Activated T-cell treated with anti-CD3 and anti-CD28 coated beads, Interleukin-2, amount 50 U/mL, for 4 hours (primary cell): ENCODE measurements at regions not wholly inside any gene's neighbourhood (a gene's known extent, or its start where the extent isn't known, plus 50 kb on each side); places are given as distances from the start of the nearest gene placed in this dataset.

ENCODE experiments used
- ATAC-seq, 2 donors: fragments of 200-7000 bp; cut with Tn5 transposase; one replicate each; pipeline ENCODE4 v1.10.0; 2021
- DNase-seq: peaks from one replicate; pipeline ENCODE4 v3.0.0-alpha.2; 2020
- H3K27me3 Mint-ChIP-seq: one replicate; pipeline ENCODE4 v1.8.0; 2021; ENCODE audit warnings: low read depth, mixed read lengths
- H3K36me3 Mint-ChIP-seq: one replicate; pipeline ENCODE4 v1.8.0; 2022; ENCODE audit warnings: mixed read lengths; ENCODE audit not compliant: insufficient read depth
- H3K4me1 Mint-ChIP-seq: one replicate; pipeline ENCODE4 v1.8.0; 2021; ENCODE audit warnings: low read depth, mixed read lengths
- H3K4me3 Mint-ChIP-seq: one replicate; pipeline ENCODE4 v1.8.0; 2021; ENCODE audit warnings: mild to moderate bottlenecking, moderate library complexity, mixed read lengths
- H3K9me3 Mint-ChIP-seq: one replicate; pipeline ENCODE4 v1.8.0; 2021; ENCODE audit warnings: mixed read lengths

DNA sequence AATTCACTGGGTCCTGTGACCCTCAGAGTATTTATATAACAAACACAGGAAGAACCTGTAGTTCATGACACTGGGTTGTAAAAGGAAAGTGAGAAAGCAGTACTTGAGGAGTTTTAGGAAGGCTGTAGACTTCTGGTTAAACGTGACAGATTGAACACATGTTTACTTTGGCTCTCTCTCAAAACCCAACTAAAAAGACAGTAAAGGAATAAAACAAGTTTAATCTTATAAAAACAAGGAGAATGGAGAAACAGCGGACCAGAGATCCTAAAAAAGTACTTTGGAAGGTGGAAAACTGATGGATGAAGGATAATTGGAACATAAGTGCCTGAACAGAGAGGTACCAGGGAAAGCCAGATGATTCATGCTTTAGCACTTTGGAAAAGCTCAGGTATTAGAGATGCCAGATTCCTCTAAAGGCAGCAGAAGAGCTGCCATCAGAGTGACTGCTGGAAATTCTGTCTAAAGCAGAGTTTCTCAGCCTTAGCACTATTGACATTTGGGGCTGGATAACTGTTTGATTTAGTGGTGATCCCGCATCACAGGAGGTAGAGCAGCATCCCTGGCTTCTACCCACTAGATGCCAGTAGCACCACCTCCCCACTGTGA is 182.9 kb upstream of the RORA start:
- no peaks in the 10 kb centered on the region for H3K4me1 Mint-ChIP-seq
- DNase-seq (no peak), ATAC-seq (no peak)

GRCh38 chr15:61410662-61411061 is 181.6 kb upstream of the RORA start:
- no peaks in the 10 kb centered on the region for H3K36me3 Mint-ChIP-seq
- H3K27me3 Mint-ChIP-seq, result peaks cover 18% of the 10 kb centered on the region
- no peaks in the 10 kb centered on the region for H3K9me3 Mint-ChIP-seq
- DNase-seq (no peak), ATAC-seq (no peak)
- H3K4me3 Mint-ChIP-seq, result no peak overlapping the region
- H3K4me1 Mint-ChIP-seq, result no peaks in the 10 kb centered on the region

More for the DNA sequence above, 182.9 kb upstream of the RORA start:
- H3K9me3 Mint-ChIP-seq, result no peaks in the 10 kb centered on the region
- H3K27me3 Mint-ChIP-seq, result peaks cover 17% of the 10 kb centered on the region
- no peak overlapping the region for H3K4me3 Mint-ChIP-seq
- H3K36me3 Mint-ChIP-seq, result no peaks in the 10 kb centered on the region

GRCh38 chr15:61404567-61404966 is 175.5 kb upstream of the RORA start:
- Mint-ChIP-seq H3K36me3 (no peaks in the 10 kb centered on the region), H3K27me3 (peaks cover 23% of the 10 kb centered on the region), H3K4me3 (no peak overlapping the region), H3K4me1 (no peaks in the 10 kb centered on the region), H3K9me3 (no peaks in the 10 kb centered on the region)
- DNase-seq (no peak), ATAC-seq (no peak)

DNA sequence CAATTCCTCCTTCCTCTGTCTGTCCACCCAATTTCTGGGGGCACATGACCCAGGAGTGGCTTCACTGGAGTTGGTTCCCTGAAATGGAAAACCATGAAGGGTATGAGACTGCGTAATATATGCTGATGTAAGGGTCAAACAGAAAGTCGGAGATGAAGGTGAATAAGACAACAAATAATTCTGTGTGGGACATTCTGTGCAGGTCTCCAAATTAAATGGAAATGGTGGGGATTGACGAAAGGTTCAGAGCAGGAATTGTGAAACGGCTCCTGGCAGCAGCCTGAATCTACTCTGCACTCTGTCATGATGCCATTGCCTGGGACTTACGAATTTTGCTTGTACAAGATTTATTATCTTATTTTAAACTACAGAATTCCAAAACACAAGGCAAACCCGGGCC is 174.8 kb upstream of the RORA start:
- Mint-ChIP-seq H3K4me1 (no peaks in the 10 kb centered on the region), H3K4me3 (no peak overlapping the region), H3K36me3 (no peaks in the 10 kb centered on the region), H3K27me3 (peaks cover 20% of the 10 kb centered on the region), H3K9me3 (no peaks in the 10 kb centered on the region)
- no peak for DNase-seq
- ATAC-seq, result no peak

DNA sequence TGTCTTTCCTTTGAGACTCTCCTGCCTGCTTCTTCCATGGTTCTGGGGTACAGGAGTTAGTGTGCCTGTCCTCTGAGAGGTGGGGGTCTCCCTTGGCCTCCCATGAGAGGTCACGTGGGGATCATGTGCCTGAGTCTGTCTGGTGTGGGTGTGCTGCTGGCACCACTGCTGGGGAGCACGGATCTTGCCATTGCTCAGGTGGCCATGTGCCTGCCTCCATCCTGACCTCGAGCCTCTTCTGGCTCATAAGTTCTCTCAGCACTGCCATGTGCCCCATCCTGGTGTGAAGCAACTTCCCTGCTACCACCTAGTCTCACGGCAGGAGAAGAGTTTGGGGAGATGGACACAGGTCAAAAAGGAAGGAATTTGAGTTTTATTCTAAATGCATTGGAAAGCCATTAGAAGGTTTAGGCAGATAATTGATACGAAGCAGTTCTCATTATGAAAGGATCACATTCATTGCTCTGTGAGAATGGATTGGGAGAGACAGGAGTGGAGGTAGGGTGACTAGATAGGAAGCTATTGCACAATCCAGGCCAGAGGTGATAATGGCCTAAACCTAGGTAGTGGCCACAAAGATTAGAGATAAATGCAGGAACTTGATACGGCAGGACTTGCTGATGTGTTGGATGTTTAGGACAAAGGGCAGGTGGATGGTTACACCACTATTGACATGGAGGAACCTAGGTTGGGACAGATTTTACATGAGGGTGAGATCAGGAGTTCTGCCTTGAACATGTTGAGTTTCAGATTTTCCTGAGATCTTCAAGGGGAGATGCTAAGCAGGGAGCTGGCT is 173.0 kb upstream of the RORA start:
- Mint-ChIP-seq H3K9me3 (peaks cover 6% of the 10 kb centered on the region), H3K27me3 (peaks cover 14% of the 10 kb centered on the region), H3K36me3 (no peaks in the 10 kb centered on the region), H3K4me1 (no peaks in the 10 kb centered on the region), H3K4me3 (no peak overlapping the region)
- DNase-seq, result no peak
- no peak for ATAC-seq

DNA sequence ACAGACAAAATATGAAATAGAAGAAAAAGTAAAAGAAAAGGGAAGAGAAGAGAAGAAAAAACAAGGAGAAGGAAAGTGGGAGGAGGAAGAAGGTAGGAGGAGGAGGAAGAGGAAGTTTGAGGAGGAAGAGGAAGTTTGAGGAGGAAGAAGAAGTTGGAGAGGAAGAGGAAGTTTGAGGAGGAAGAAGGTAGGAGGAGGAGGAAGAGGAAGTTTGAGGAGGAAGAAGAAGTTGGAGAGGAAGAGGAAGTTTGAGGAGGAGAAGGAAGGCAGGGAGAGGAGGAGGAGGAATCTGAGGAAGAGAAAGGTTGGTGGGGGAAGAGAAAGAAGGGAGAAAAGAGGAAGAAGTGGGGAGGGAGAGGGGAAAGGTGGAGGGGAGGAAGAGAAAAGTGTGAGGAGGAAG is 169.2 kb upstream of the RORA start:
- Mint-ChIP-seq H3K4me3 (no peak overlapping the region), H3K4me1 (no peaks in the 10 kb centered on the region), H3K36me3 (no peaks in the 10 kb centered on the region), H3K27me3 (peaks cover 7% of the 10 kb centered on the region), H3K9me3 (peaks cover 6% of the 10 kb centered on the region)
- DNase-seq (no peak), ATAC-seq (no peak)

- DNase-seq (no peak), ATAC-seq (no peak)
- no peaks in the 10 kb centered on the region for H3K4me1 Mint-ChIP-seq
- H3K36me3 Mint-ChIP-seq, result no peaks in the 10 kb centered on the region
- H3K4me3 Mint-ChIP-seq, result no peak overlapping the region
- peaks cover 6% of the 10 kb centered on the region for H3K9me3 Mint-ChIP-seq
- no peaks in the 10 kb centered on the region for H3K27me3 Mint-ChIP-seq
These were observed 167.3 kb upstream of the RORA start for GRCh38 chr15:61396235-61396919.

DNA sequence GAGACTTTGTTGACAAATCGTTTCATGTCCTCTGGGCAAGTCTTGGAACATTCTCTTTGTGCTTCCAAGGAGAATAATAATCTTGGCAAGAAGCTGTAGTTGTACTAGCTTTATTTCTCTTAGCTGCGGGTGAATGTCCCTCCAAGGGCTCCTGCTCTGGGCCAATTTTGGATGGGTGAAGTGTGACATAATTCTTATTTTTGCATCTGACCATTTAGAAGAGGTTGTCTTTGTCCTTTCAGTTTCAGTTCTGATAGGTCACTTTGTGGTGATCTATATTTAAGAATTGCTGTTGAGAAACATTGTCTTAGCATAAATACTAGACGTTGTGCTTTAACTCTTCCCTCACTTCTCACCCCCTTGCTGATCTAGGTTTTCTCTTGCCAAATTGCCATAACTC is 164.8 kb upstream of the RORA start:
- H3K4me1 Mint-ChIP-seq, result no peaks in the 10 kb centered on the region

GRCh38 chr15:61393524-61393923 is 164.4 kb upstream of the RORA start:
- Mint-ChIP-seq H3K9me3 (peaks cover 7% of the 10 kb centered on the region), H3K4me3 (no peak overlapping the region), H3K4me1 (no peaks in the 10 kb centered on the region), H3K27me3 (no peaks in the 10 kb centered on the region), H3K36me3 (no peaks in the 10 kb centered on the region)
- DNase-seq (no peak), ATAC-seq (no peak)

More for the DNA sequence above, 164.8 kb upstream of the RORA start:
- H3K36me3 Mint-ChIP-seq, result no peaks in the 10 kb centered on the region
- ATAC-seq, result no peak
- no peak overlapping the region for H3K4me3 Mint-ChIP-seq
- no peaks in the 10 kb centered on the region for H3K27me3 Mint-ChIP-seq
- H3K9me3 Mint-ChIP-seq, result peaks cover 6% of the 10 kb centered on the region
- no peak for DNase-seq

GRCh38 chr15:61390138-61390537 is 161.0 kb upstream of the RORA start:
- Mint-ChIP-seq H3K36me3 (no peaks in the 10 kb centered on the region), H3K9me3 (peaks cover 3% of the 10 kb centered on the region), H3K4me3 (no peak overlapping the region), H3K4me1 (no peaks in the 10 kb centered on the region), H3K27me3 (peaks cover 3% of the 10 kb centered on the region)
- DNase-seq (no peak), ATAC-seq (no peak)

DNA sequence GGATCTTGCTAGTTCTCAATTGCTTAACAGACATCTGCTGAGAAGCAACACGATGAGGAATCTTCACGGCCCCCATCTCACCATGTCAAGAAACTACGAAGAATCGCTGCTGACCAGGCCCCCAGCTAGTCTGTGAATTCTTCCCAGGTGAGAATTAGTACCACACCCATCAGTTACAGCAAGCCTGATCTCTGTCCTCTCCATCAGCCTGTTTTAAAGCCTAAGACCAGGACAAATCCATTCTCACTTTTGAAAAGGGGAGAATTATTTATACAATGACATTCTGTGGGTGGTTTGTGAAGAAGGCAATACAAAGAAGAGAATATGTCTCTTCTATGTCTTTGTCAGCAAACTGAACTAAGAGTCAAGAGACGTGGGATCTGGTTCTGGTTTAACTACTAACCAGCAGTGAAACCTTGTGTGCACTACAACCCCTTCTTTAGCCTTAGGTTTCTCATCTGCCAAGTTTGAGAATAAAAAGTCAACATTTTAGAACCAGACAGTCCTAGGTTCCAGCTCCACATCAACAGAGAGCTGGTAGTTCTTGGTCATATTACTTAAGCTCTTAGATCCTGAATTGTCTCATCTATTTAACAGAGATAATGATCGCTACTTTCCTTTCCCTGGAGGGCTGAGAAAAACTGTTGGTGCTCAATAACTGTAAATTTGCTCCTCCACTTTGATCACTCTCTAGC is 160.4 kb upstream of the RORA start:
- H3K4me1 Mint-ChIP-seq, result no peaks in the 10 kb centered on the region
- H3K4me3 Mint-ChIP-seq, result no peak overlapping the region
- peaks cover 3% of the 10 kb centered on the region for H3K9me3 Mint-ChIP-seq
- no peak for ATAC-seq
- DNase-seq, result no peak
- H3K36me3 Mint-ChIP-seq, result no peaks in the 10 kb centered on the region
- peaks cover 6% of the 10 kb centered on the region for H3K27me3 Mint-ChIP-seq

GRCh38 chr15:61387675-61388074 is 158.6 kb upstream of the RORA start:
- Mint-ChIP-seq H3K27me3 (peaks cover 6% of the 10 kb centered on the region), H3K36me3 (no peaks in the 10 kb centered on the region), H3K9me3 (peaks cover 3% of the 10 kb centered on the region), H3K4me3 (no peak overlapping the region), H3K4me1 (no peaks in the 10 kb centered on the region)
- ATAC-seq (no peak), DNase-seq (no peak)

DNA sequence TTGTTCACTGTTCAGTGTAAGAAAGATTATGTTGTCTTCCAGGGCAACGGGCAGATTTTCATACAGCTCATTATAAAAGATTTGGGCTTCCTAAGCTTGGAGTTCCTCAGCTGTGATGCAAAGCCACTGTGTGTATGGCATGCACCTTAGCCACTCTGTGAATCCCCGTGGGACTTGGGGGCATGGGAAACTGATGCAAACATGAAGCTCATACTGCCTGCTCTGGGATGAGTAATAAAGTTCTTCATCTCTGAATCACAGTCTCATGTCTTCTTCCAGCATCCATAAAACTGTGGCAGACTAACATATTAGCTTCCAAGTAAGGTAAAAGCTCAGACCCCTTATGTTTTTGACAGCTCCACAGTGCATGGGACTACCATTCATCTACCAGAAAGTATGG is 154.3 kb upstream of the RORA start:
- H3K4me1 Mint-ChIP-seq, result no peaks in the 10 kb centered on the region
- ATAC-seq, result no peak

DNA sequence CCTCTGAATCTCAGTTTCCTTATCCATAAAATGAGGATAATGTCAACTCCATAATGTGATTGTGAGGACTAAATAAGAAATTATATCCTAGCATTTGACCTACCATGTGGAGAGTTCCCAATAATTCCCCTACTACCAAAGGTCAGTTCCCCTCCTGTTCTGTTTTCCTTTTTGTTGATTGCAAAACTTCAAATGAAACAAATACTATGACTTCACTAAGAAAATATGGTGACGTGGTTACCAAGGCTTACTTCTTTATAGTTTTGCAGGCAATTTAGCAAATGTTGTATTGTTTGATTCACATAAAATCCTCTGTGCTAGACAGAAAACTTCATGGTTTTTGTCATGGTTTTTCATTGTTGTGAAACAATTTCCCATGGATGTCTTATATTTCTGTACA is 153.8 kb upstream of the RORA start:
- no peaks in the 10 kb centered on the region for H3K9me3 Mint-ChIP-seq
- no peak for ATAC-seq
- H3K4me3 Mint-ChIP-seq, result no peak overlapping the region

More for the DNA sequence above, 154.3 kb upstream of the RORA start:
- no peaks in the 10 kb centered on the region for H3K36me3 Mint-ChIP-seq
- peaks cover 2% of the 10 kb centered on the region for H3K9me3 Mint-ChIP-seq
- peaks cover 8% of the 10 kb centered on the region for H3K27me3 Mint-ChIP-seq
- no peak for DNase-seq
- no peak overlapping the region for H3K4me3 Mint-ChIP-seq

More for the DNA sequence above, 153.8 kb upstream of the RORA start:
- H3K4me1 Mint-ChIP-seq, result no peaks in the 10 kb centered on the region
- H3K36me3 Mint-ChIP-seq, result no peaks in the 10 kb centered on the region
- peaks cover 8% of the 10 kb centered on the region for H3K27me3 Mint-ChIP-seq
- no peak for DNase-seq
